ENCODE measurements at regions not wholly inside any gene's neighbourhood (a gene's known extent, or its start where the extent isn't known, plus 50 kb on each side); places are given as distances from the start of the nearest gene placed in this dataset.

- ChIA-PET CTCF (no interaction called here), POLR2A (ENCODE audit: unreplicated experiment) (no interaction called here)
- Histone ChIP-seq H3K4me1 (ENCODE audit: insufficient read depth, low read length) (no peaks in the 10 kb centered on the region), H3K9me3 (ENCODE audit: low read length) (no peaks in the 10 kb centered on the region), H3K36me3 (ENCODE audit: low read depth, low read length) (no peaks in the 10 kb centered on the region), H3K27me3 (ENCODE audit: low read length) (no peaks in the 10 kb centered on the region), H2AFZ (ENCODE audit: low read length) (no peak overlapping the region), H4K20me1 (ENCODE audit: low read length) (no peaks in the 10 kb centered on the region), H3K4me2 (ENCODE audit: low read length) (no peak overlapping the region), H3K79me2 (ENCODE audit: low read length) (no peaks in the 10 kb centered on the region), H3K27ac (ENCODE audit: low read length) (no peak overlapping the region), H3K4me3 (ENCODE audit: low read length) (no peak overlapping the region), H3K9me2 (replicated peaks; ENCODE audit: low read length) (no peaks in the 10 kb centered on the region), H3F3A (ENCODE audit: low read length, unreplicated experiment) (no peaks in the 10 kb centered on the region), H3K9ac (ENCODE audit: low read length) (no peak overlapping the region)
- no peak for TF ChIP-seq EZH2phosphoT487 (IDR thresholded peaks at IDR 0.05; ENCODE audit: borderline replicate concordance, low read length)
- no peak for TF ChIP-seq CTCF (conservative IDR thresholded peaks at IDR 0.05; ENCODE audit: low read depth, low read length)
- no peak for TF ChIP-seq EZH2 (IDR thresholded peaks at IDR 0.05; ENCODE audit: low read length, unreplicated experiment)
- DNase-seq (no peak), ATAC-seq (no peak)
- no TSS peak for BruUV-seq (replicated peaks)
- intact Hi-C loops (cut with micrococcal nuclease): no loop called here
Measured at GRCh38 chr7:79507131-79507530, 53.7 kb upstream of the MAGI2 start.

GRCh38 chr7:79506481-79506880 lies 53.0 kb upstream of the MAGI2 start:
- Histone ChIP-seq H3K4me3 (ENCODE audit: low read length) (no peak overlapping the region), H4K20me1 (ENCODE audit: low read length) (no peaks in the 10 kb centered on the region), H3K9me2 (replicated peaks; ENCODE audit: low read length) (no peaks in the 10 kb centered on the region), H3K27ac (ENCODE audit: low read length) (no peak overlapping the region), H3K79me2 (ENCODE audit: low read length) (no peaks in the 10 kb centered on the region), H3K27me3 (ENCODE audit: low read length) (no peaks in the 10 kb centered on the region), H3K4me1 (ENCODE audit: insufficient read depth, low read length) (no peaks in the 10 kb centered on the region), H3K4me2 (ENCODE audit: low read length) (no peak overlapping the region), H3K9ac (ENCODE audit: low read length) (no peak overlapping the region), H3K9me3 (ENCODE audit: low read length) (no peaks in the 10 kb centered on the region), H3K36me3 (ENCODE audit: low read depth, low read length) (no peaks in the 10 kb centered on the region), H3F3A (ENCODE audit: low read length, unreplicated experiment) (no peaks in the 10 kb centered on the region), H2AFZ (ENCODE audit: low read length) (no peak overlapping the region)
- TF ChIP-seq EZH2 (IDR thresholded peaks at IDR 0.05; ENCODE audit: low read length, unreplicated experiment): no peak
- no peak for TF ChIP-seq EZH2phosphoT487 (IDR thresholded peaks at IDR 0.05; ENCODE audit: borderline replicate concordance, low read length)
- no peak for TF ChIP-seq CTCF (conservative IDR thresholded peaks at IDR 0.05; ENCODE audit: low read depth, low read length)
- intact Hi-C loops (cut with micrococcal nuclease): no loop called here
- DNase-seq (peak; percentile 20), ATAC-seq (no peak)
- ChIA-PET POLR2A (ENCODE audit: unreplicated experiment) (no interaction called here), CTCF (no interaction called here)
- no TSS peak for BruUV-seq (replicated peaks)

GRCh38 chr7:79504607-79505389 lies 51.3 kb upstream of the MAGI2 start:
- Histone ChIP-seq H3F3A (ENCODE audit: low read length, unreplicated experiment) (no peaks in the 10 kb centered on the region), H3K9me3 (ENCODE audit: low read length) (no peaks in the 10 kb centered on the region), H3K27me3 (ENCODE audit: low read length) (no peaks in the 10 kb centered on the region), H3K9me2 (replicated peaks; ENCODE audit: low read length) (no peaks in the 10 kb centered on the region), H3K4me1 (ENCODE audit: insufficient read depth, low read length) (no peaks in the 10 kb centered on the region), H3K9ac (ENCODE audit: low read length) (no peak overlapping the region), H3K4me2 (ENCODE audit: low read length) (no peak overlapping the region), H3K27ac (ENCODE audit: low read length) (no peak overlapping the region), H3K4me3 (ENCODE audit: low read length) (no peak overlapping the region), H3K36me3 (ENCODE audit: low read depth, low read length) (no peaks in the 10 kb centered on the region), H4K20me1 (ENCODE audit: low read length) (no peaks in the 10 kb centered on the region), H2AFZ (ENCODE audit: low read length) (no peak overlapping the region), H3K79me2 (ENCODE audit: low read length) (no peaks in the 10 kb centered on the region)
- BruUV-seq (replicated peaks): no TSS peak
- intact Hi-C loops (cut with micrococcal nuclease): no loop called here
- ChIA-PET POLR2A (ENCODE audit: unreplicated experiment) (no interaction called here), CTCF (no interaction called here)
- peak; percentile 6 for DNase-seq
- ATAC-seq: peak; percentile 43; the same call in 1 of the 2 replicates
- TF ChIP-seq EZH2 (IDR thresholded peaks at IDR 0.05; ENCODE audit: low read length, unreplicated experiment) (no peak), EZH2phosphoT487 (IDR thresholded peaks at IDR 0.05; ENCODE audit: borderline replicate concordance, low read length) (no peak), CTCF (conservative IDR thresholded peaks at IDR 0.05; ENCODE audit: low read depth, low read length) (no peak)

Data from PC-3 (cell line).